ENCODE measurements at regions not wholly inside any gene's neighbourhood (a gene's known extent, or its start where the extent isn't known, plus 50 kb on each side); places are given as distances from the start of the nearest gene placed in this dataset.
"Not testable (repeated sequence)": the region's sequence is repeated elsewhere in the genome, so short reads cannot be mapped to it uniquely, and the experiment has no call there.

GRCh38 chr2:147275943-147276342 is 568.9 kb upstream of the ACVR2A start:
- Mint-ChIP-seq H3K4me3 (no peak overlapping the region), H3K9me3 (peaks cover 6% of the 10 kb centered on the region), H3K36me3 (no peaks in the 10 kb centered on the region), H3K4me1 (peaks cover 6% of the 10 kb centered on the region), H3K27me3 (ENCODE audit: low read depth) (no peaks in the 10 kb centered on the region), H3K27ac (no peak overlapping the region)
- TF ChIP-seq, protein P1, sequence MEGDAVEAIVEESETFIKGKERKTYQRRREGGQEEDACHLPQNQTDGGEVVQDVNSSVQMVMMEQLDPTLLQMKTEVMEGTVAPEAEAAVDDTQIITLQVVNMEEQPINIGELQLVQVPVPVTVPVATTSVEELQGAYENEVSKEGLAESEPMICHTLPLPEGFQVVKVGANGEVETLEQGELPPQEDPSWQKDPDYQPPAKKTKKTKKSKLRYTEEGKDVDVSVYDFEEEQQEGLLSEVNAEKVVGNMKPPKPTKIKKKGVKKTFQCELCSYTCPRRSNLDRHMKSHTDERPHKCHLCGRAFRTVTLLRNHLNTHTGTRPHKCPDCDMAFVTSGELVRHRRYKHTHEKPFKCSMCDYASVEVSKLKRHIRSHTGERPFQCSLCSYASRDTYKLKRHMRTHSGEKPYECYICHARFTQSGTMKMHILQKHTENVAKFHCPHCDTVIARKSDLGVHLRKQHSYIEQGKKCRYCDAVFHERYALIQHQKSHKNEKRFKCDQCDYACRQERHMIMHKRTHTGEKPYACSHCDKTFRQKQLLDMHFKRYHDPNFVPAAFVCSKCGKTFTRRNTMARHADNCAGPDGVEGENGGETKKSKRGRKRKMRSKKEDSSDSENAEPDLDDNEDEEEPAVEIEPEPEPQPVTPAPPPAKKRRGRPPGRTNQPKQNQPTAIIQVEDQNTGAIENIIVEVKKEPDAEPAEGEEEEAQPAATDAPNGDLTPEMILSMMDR (IDR thresholded peaks at IDR 0.05; ENCODE audit: unreplicated experiment) = peak; percentile 44
- no peak for DNase-seq (ENCODE audit: low spot score in 2 of 2, unreplicated experiment in 2 of 2)

DNA sequence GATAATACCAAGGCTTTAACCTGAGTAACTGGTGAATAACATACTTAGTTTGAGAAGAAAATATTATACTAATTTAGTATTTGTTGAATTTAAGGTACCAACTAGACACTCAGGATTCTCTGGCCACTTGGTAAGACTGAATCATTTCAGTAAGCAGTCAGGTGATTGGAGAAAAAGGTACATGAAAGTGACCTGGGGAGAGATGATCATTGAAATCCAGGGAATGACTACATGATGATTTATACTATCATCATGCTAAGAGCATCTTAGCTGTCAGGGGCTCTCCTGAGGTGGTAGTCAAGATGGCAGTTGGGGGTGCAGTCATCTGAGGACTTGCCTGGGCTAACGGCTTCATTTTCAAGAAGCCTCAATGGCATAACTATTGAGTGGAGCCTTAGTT is 571.2 kb upstream of the ACVR2A start:
- H3K27me3 Mint-ChIP-seq (ENCODE audit: low read depth) = no peaks in the 10 kb centered on the region

GRCh38 chr2:147273106-147273505 is 571.7 kb upstream of the ACVR2A start:
- peaks cover 29% of the 10 kb centered on the region for H3K9me3 Mint-ChIP-seq
- TF ChIP-seq, protein P1 (IDR thresholded peaks at IDR 0.05; ENCODE audit: unreplicated experiment) = no peak
- H3K27me3 Mint-ChIP-seq (ENCODE audit: low read depth) = no peaks in the 10 kb centered on the region
- DNase-seq (ENCODE audit: low spot score in 2 of 2, unreplicated experiment in 2 of 2) = no peak
- H3K36me3 Mint-ChIP-seq = peaks cover 8% of the 10 kb centered on the region
- H3K4me1 Mint-ChIP-seq = peaks cover 4% of the 10 kb centered on the region
- H3K27ac Mint-ChIP-seq = no peak overlapping the region
- no peak overlapping the region for H3K4me3 Mint-ChIP-seq

More for the DNA sequence above, 571.2 kb upstream of the ACVR2A start:
- peaks cover 5% of the 10 kb centered on the region for H3K4me1 Mint-ChIP-seq
- TF ChIP-seq, protein P1 (IDR thresholded peaks at IDR 0.05; ENCODE audit: unreplicated experiment) = no peak
- H3K27ac Mint-ChIP-seq = no peak overlapping the region
- peaks cover 7% of the 10 kb centered on the region for H3K36me3 Mint-ChIP-seq
- no peak for DNase-seq (ENCODE audit: low spot score in 2 of 2, unreplicated experiment in 2 of 2)
- H3K9me3 Mint-ChIP-seq = peaks cover 24% of the 10 kb centered on the region
- H3K4me3 Mint-ChIP-seq = no peak overlapping the region

DNA sequence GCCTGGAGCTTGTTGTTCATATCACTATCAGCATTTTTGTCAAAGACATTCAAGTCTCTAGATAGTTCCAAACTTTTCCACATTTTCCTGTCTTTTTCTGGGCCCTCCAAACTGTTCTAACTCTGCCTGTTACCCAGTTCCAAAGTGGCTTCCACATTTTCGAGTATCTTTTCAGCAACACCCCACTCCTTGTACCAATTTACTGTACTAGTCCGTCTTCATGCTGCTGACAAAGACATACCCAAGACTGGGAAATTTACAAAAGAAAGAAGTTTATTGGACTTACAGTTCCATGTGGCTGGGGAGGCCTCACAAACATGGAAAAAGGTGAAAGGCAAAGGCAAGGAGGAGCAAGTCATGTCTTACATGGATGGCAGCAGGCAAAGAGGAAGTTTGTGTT is 575.2 kb upstream of the ACVR2A start:
- DNase-seq (ENCODE audit: low spot score in 2 of 2, unreplicated experiment in 2 of 2); H3K27ac Mint-ChIP-seq; H3K27me3 Mint-ChIP-seq (ENCODE audit: low read depth); H3K4me3 Mint-ChIP-seq; H3K4me1 Mint-ChIP-seq: not testable (repeated sequence)
- peaks cover 16% of the 10 kb centered on the region for H3K36me3 Mint-ChIP-seq
- peaks cover 44% of the 10 kb centered on the region for H3K9me3 Mint-ChIP-seq

- no peak overlapping the region for H3K27ac Mint-ChIP-seq
- no peak for DNase-seq (ENCODE audit: low spot score in 2 of 2, unreplicated experiment in 2 of 2)
- H3K36me3 Mint-ChIP-seq = no peaks in the 10 kb centered on the region
- peaks cover 7% of the 10 kb centered on the region for H3K27me3 Mint-ChIP-seq (ENCODE audit: low read depth)
- no peak overlapping the region for H3K4me3 Mint-ChIP-seq
- TF ChIP-seq, protein P1 (IDR thresholded peaks at IDR 0.05; ENCODE audit: unreplicated experiment) = no peak
- no peaks in the 10 kb centered on the region for H3K4me1 Mint-ChIP-seq
- peaks cover 26% of the 10 kb centered on the region for H3K9me3 Mint-ChIP-seq
Observed at GRCh38 chr2:147260241-147260640, 584.6 kb upstream of the ACVR2A start.

GRCh38 chr2:147255812-147256211 is 589.0 kb upstream of the ACVR2A start:
- H3K27ac Mint-ChIP-seq = no peak overlapping the region
- peaks cover 11% of the 10 kb centered on the region for H3K27me3 Mint-ChIP-seq (ENCODE audit: low read depth)
- no peak overlapping the region for H3K4me3 Mint-ChIP-seq
- H3K9me3 Mint-ChIP-seq = peaks cover 10% of the 10 kb centered on the region
- no peak for DNase-seq (ENCODE audit: low spot score in 2 of 2, unreplicated experiment in 2 of 2)
- peaks cover 7% of the 10 kb centered on the region for H3K4me1 Mint-ChIP-seq
- TF ChIP-seq, protein P1 (IDR thresholded peaks at IDR 0.05; ENCODE audit: unreplicated experiment) = no peak
- peaks cover 5% of the 10 kb centered on the region for H3K36me3 Mint-ChIP-seq

Data from mesothelial cell of epicardium (in vitro differentiated cells).